GM18951 (cell line): ENCODE measurements at regions not wholly inside any gene's neighbourhood (a gene's known extent, or its start where the extent isn't known, plus 50 kb on each side); places are given as distances from the start of the nearest gene placed in this dataset.
"Not testable (repeated sequence)": the region's sequence is repeated elsewhere in the genome, so short reads cannot be mapped to it uniquely, and the experiment has no call there.

Source experiments
- POLR2A ChIP-seq: IDR thresholded peaks from 4 replicates; pipeline ENCODE4 v1.6.1; 2011; ENCODE audit warnings: mild to moderate bottlenecking; ENCODE audit not compliant: insufficient read length, insufficient read depth; ENCODE audit errors: extremely low read depth
- in situ Hi-C: fragments of 300-500 bp; cut with MboI; formaldehyde crosslinking; loops from one replicate; pipeline ENCODE4 v1.12.0; 2022; ENCODE audit warnings: low sequenced_read_pairs, mixed read lengths, inconsistent platforms; ENCODE audit not compliant: unreplicated experiment

DNA sequence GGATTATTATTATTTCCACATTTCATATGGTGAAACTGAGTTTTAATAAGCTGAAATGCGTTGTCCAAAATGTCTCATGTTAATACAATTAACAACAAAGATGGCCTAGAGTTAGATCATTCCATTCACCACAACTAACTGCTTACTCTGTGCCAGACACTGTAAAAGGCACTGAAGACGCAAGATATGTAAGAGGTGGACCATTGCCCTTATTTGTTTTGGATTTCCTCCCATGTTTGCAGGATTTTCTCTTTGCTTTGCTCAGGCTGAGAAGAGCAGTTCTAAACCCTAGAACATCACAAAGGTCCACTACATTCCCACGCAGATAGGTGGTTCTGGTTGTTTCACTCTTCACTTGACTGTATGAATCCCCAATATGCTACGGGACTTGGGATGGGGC lies 324.4 kb upstream of the KITLG start:
- in situ Hi-C loops, result no loop called here
- no peak for TF ChIP-seq POLR2A

DNA sequence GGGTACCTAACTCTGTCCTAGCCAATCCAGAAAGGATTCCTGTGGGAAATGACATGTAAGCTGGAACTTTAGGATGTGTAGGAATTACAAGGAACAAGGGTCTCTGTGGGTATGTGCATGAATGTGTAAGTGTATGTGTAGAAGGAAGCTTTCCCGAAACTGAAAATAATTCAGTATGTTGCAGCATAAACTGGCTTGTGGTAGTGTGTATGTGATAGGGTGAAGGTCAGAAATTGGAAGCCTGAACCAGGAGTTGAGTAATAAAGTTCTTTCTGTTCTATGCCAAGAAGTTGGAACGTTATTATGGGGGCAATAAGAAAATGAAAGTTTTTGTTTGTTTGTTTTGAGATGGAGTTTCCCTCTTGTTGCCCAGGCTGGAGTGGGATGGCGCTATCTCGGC lies 323.1 kb upstream of the KITLG start:
- in situ Hi-C loops, result no loop called here

DNA sequence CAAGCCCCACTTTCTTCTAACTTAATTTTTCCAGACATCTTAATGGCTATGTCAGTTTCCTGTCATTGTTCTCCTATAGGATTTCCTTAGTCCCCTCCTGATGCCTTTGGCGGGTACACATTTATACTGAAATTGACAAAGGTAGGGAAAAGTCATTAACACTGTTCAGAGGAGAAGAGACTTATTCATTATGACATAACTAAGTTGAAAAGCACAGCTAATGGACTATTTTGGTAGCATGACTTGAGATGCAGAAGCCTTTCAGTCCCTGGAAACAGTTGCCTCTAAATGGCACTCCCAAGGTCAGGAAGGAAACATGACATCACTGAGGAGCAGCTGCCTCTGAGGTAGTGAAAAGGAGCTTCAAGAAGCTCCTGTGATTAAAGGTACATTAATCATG lies 317.5 kb upstream of the KITLG start:
- in situ Hi-C loops, result no loop called here
- TF ChIP-seq POLR2A, result no peak

More for the DNA sequence above, 323.1 kb upstream of the KITLG start:
- no peak for TF ChIP-seq POLR2A

DNA sequence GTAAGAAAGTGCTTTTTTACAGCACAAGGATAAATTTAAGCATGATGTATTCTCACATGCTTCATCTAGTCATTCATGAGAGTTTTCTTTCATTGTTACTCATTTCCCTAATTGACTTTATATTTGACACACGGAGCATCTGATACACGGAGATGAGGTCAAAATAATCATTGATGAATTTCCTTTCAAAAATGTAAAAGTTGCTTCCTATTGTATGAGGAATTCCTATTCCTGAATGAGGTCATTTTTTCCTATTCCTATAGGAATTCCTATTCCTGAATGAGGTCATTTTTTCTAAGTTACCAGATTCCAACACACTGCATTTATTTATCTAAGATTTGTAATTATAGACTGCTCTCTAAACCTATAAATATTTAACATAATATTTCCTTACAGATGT lies 316.7 kb upstream of the KITLG start:
- in situ Hi-C loops, result no loop called here
- TF ChIP-seq POLR2A, result no peak

DNA sequence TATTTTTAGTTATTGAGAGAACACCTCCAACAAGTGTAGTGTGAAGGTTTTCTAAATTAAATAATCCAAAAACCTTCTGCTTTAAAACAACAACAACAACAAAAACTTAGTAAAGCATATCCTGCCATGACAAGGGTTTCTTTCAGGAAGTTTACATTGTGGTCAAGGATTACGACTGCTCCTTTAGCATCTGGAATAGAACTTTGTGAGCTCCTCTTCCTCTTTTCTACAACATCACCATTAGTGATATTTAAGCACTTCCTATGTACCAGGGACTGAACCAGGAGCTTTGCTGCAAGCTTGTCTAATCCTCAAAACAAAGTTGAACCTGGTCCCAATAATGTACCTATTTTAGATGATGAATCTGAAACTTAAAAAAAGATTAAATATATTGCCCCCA lies 315.4 kb upstream of the KITLG start:
- TF ChIP-seq POLR2A, result no peak
- in situ Hi-C loops, result no loop called here

DNA sequence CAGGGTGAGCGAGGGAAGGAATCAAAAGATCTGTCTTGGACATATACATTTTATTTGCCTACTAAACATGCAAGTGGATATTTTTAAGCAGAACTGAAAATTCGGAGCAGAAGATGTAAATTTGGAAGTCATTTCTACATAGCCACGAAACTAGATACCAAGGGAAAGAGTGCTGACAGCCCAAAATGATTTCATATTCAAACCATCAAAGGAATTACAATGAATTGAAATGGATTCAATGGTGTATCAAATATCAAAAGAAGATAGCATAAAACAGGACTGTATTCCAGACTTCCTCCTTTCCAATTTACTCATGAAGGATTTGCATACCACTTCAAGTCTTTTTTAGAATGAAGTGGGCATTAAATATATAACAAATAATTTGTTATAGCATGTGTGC lies 313.5 kb upstream of the KITLG start:
- TF ChIP-seq POLR2A, result no peak
- in situ Hi-C loops, result no loop called here

DNA sequence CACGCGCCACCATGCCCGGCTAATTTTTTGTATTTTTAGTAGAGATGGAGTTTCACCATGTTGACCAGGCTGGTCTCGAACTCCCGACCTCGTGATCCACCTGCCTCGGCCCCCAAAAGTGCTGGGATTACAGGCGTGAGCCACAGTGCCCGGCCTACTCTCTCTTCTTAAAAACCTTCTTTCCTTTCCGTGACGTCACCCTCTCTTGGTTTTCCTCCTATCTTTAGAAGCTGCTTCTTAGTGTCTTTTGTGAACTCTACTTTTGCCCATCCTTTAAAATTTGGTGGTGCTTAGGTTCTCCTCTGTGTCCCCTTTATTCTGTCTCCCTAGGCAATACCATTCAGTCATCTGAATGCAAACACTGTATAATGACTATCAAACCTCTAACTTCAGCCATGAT lies 311.2 kb upstream of the KITLG start:
- in situ Hi-C loops, result not testable (repeated sequence)

DNA sequence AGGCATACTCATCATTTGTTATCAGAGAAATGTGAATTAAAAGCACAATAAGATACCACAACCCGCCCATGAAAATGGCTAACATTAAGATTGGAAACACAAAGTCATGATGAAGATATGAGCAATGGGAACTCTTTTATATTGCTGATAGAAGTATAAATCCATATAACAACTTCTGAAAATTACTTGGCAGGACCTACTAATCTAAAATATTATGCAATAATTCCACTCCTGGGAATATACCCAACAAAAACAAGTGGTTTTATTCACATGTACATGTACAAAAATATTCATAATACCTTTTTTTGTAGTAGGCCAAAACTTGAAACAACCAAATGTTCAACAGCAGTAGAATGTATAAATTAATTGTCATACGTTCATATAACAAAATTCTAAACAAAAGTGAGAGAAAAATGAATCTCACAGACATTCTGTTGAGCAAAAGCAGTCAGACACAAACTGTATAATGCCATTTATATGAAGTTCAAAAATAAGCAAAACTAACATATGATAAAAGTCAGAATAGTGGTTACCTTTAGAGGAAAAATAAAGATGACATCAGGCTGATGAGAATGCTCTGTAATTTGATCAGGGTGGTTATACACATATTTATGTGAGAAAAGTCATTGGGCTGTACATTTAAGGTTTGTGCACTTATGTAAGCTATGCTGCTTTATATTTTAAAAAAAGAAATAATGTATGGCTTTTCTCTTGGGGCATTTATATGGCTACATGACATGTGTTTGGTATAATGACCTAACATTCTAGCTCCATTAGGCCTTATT lies 309.2 kb upstream of the KITLG start:
- in situ Hi-C loops, result no loop called here
- TF ChIP-seq POLR2A, result no peak

DNA sequence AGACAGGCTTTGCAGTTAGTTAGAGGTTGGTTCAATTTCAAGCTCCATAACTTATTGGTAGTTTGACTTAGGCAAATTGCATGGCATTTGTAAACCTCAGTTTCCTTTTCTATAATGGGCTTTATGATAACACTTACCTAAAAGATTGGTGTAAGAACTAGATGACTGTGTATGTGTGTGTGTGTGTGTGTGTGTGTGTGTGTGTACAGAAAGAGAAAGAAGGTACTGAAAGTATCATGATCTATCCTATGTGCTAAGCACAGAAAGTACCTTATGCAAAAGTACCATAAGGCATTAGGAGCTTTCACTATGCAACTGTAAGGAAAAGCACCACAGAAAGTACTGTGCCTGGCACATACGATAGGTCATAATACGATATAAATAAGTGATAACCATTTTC lies 304.3 kb upstream of the KITLG start:
- no peak for TF ChIP-seq POLR2A
- in situ Hi-C loops, result no loop called here

DNA sequence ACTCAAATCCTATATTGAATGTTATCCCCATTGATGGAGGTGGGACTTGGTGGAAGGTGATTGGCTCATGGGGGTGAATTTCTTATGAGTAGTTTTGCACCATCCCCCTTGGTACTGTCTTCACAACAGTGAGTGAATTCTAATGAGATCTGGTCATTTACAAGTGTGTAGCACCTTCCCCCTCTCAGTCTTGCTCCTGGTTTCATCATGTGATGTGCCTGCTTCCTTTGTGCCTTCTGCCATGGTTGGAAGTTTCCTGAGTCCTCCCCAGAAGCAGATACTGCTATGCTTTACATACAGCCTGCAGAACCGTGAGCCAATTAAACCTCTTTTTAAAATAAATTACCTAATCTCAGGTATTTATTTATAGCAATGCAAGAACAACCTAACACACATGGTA lies 302.4 kb upstream of the KITLG start:
- no peak for TF ChIP-seq POLR2A
- in situ Hi-C loops, result no loop called here

DNA sequence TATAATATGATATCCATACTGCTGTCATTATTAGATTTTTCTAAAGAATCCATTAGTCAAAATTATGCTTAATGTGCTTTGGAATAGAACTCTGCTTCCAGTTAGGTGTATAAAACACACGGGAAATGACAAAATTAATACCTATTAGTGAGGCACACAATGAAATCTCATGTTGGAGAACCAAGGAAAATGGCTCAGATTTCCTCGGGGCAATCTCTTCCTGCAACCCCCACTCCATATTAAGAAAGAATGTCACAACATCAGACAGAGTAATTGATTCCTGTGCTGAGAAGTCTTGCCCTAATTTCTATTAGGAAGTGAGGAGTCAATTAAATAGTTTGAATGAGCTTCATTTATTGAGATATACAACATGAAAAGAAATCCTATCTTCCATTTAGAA lies 299.8 kb upstream of the KITLG start:
- in situ Hi-C loops, result no loop called here
- TF ChIP-seq POLR2A, result no peak

DNA sequence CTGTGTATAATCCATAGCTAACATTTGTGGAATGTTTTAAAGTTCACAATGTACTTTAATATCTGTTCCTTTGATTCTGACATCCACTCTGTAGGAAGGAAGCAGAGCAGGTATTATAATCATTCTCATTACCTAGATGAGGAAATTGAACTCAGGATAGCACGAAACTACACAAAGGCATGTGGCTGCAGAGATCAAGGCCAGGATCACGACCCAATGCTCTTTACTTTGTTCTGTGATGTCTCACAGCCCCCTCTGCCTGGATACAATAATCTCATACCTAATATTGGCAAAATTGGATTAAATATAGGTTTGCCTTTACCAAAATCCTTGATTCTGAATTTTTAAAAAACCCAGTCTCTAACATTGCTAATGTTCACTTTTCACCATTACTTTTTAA lies 298.0 kb upstream of the KITLG start:
- in situ Hi-C loops, result no loop called here
- TF ChIP-seq POLR2A, result no peak

DNA sequence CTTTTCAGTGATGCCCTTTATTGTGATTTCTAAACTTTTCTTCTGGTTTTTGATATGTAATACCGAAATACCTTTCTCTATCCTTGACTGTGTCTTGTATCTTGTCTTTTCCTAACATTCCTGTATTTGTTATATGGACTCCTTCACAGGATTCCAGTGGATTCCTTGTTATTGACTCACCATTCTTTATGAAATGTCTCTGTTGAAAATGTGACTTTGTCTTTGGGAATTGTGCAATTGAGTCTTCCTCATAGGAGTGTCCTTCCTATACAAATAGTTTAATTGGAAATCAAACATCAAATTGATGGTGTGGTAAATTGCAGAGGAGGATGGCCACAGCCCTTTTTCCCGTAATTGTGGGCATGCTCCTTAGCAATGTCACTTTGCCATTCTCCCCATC lies 296.6 kb upstream of the KITLG start:
- in situ Hi-C loops, result no loop called here
- TF ChIP-seq POLR2A, result no peak

DNA sequence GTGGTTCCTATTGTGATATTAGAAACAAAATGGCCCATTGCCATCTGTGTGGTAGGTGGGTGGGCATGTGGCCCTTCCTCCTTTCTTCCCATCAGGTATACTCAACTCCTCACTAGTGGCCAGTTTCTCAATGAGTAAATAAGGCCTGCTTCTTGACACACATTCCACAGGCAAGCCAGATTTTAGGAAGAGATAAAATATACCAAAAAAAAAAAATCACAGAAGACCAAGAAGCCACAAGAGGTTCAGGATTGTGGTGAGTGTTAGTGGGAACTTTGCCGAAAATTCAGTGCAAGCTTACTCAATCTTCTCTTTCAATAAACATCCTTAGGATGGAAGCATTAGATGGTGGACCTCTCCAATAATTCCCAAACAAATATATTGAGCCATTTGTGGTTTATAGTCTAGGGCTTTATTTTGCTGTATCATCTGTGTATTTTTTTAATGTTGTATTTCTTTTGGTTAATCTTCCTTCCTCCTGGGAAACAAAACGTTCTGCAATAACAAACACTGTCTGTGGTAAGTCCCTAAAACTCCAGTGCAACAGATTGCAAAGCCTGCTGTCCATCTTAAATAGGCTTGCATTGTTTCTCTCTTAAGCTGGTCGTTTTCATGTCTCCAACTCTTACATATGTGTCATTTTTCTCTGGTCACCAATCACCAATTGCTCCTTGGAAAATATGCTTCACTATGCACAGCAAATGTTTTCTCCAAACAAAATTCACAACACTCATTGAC lies 289.9 kb upstream of the KITLG start:
- no peak for TF ChIP-seq POLR2A
- in situ Hi-C loops, result no loop called here

DNA sequence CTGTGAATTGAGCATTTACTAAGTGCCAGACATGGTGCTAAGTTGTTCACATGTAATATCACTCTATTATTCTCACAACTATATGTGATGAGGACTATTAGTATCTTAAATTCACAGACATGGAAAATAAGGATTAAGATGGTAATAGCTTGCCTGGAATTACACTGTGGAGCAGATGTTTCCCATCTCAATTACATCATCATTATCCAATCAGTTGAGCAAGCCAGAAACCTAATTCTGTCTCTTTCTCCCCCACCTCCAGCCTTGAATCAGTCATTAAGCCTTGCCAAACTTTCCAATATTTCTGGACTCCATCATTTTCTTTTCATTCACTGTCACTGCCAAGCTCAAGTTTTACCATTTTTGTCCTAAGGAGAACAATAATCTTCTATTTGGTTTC lies 287.8 kb upstream of the KITLG start:
- TF ChIP-seq POLR2A, result no peak
- in situ Hi-C loops, result no loop called here

DNA sequence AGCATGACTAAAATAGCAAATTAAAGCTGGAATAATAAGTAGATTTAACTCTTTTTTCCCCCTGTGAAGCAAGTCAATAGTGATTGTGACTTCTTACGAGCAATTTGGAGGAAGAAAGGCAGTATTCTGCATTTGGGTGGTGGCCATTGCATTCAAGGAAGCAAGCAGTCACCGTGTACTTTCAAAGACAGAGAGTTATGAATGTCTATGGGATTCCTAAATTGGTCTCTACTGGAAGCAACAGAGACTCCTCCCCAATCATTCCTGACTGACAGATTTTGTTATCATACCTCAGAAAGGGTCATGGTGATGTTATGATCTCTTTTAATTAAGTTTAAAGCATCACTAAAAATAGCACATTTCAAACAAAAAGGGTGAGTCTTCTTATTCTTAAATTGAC lies 287.2 kb upstream of the KITLG start:
- TF ChIP-seq POLR2A, result no peak
- in situ Hi-C loops, result no loop called here
